Neural cell (in vitro differentiated cells): ENCODE measurements at regions not wholly inside any gene's neighbourhood (a gene's known extent, or its start where the extent isn't known, plus 50 kb on each side); places are given as distances from the start of the nearest gene placed in this dataset.

Experiments
- EP300 ChIP-seq: fragments of 450-650 bp; conservative IDR thresholded peaks from 2 replicates; pipeline ENCODE4 v1.6.1; 2014; ENCODE audit warnings: antibody characterized with exemption, mild to moderate bottlenecking, moderate library complexity; ENCODE audit not compliant: poor library complexity, severe bottlenecking
- EZH2 ChIP-seq: fragments of 200-600, 300-800 bp; shearing (Covaris generic), sonication (generic); IDR thresholded peaks from 2 replicates; pipeline ENCODE4 v1.6.1; 2014; ENCODE audit warnings: antibody characterized with exemption, low read length, borderline replicate concordance, mild to moderate bottlenecking; ENCODE audit not compliant: insufficient read depth, poor library complexity, severe bottlenecking
- MXI1 ChIP-seq: fragments of 450-650 bp; conservative IDR thresholded peaks from 2 replicates; pipeline ENCODE4 v1.6.1; 2014; ENCODE audit warnings: antibody characterized with exemption, mild to moderate bottlenecking; ENCODE audit not compliant: poor library complexity, severe bottlenecking
- POLR2AphosphoS5 ChIP-seq: IDR thresholded peaks from 2 replicates; pipeline ENCODE4 v1.6.1; 2012
- TF ChIP-seq, protein P1 (sequence below): fragments of 450-650 bp; IDR thresholded peaks from 2 replicates; pipeline ENCODE4 v1.5.1; 2014; ENCODE audit warnings: antibody characterized with exemption, mild to moderate bottlenecking, moderate library complexity; ENCODE audit not compliant: poor library complexity, severe bottlenecking

DNA sequence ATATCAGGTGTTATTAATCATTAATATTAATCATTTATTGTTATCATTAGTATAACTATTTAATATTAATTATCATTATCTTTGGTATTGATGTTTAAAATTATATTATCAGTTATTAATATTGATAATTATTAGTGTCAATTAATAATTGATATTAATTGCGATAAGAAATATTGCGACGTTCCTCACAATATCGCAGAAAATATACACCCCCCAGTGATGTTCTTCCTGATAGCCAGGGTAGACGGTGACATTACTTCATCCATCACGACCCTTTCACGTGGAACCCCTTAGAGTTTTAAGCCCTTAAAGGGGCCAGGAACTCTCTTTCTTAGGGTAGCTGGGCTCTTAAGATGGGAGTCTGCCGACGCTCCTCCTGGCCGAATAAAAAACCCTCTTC, 98.6 kb upstream of the OSBPL11 start:
- TF ChIP-seq, protein P1, sequence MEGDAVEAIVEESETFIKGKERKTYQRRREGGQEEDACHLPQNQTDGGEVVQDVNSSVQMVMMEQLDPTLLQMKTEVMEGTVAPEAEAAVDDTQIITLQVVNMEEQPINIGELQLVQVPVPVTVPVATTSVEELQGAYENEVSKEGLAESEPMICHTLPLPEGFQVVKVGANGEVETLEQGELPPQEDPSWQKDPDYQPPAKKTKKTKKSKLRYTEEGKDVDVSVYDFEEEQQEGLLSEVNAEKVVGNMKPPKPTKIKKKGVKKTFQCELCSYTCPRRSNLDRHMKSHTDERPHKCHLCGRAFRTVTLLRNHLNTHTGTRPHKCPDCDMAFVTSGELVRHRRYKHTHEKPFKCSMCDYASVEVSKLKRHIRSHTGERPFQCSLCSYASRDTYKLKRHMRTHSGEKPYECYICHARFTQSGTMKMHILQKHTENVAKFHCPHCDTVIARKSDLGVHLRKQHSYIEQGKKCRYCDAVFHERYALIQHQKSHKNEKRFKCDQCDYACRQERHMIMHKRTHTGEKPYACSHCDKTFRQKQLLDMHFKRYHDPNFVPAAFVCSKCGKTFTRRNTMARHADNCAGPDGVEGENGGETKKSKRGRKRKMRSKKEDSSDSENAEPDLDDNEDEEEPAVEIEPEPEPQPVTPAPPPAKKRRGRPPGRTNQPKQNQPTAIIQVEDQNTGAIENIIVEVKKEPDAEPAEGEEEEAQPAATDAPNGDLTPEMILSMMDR: no peak
- TF ChIP-seq EZH2 (no peak), POLR2AphosphoS5 (no peak), MXI1 (no peak), EP300 (no peak)
